Type B pancreatic cell (in vitro differentiated cells): ENCODE measurements at regions not wholly inside any gene's neighbourhood (a gene's known extent, or its start where the extent isn't known, plus 50 kb on each side); places are given as distances from the start of the nearest gene placed in this dataset.

Source experiments
- DNase-seq: peaks from one replicate; pipeline ENCODE4 v3.0.0; 2021; ENCODE audit warnings: mixed read lengths; ENCODE audit not compliant: unreplicated experiment; ENCODE audit errors: extremely low spot score
- H3K27ac Mint-ChIP-seq: 2 replicates; pipeline ENCODE4 v1.8.0; 2021; ENCODE audit warnings: mild to moderate bottlenecking, mixed read lengths
- H3K27me3 Mint-ChIP-seq: 2 replicates; pipeline ENCODE4 v1.8.0; 2021; ENCODE audit warnings: mixed read lengths
- H3K36me3 Mint-ChIP-seq: 2 replicates; pipeline ENCODE4 v1.8.0; 2021; ENCODE audit warnings: mixed read lengths
- H3K4me1 Mint-ChIP-seq: one replicate; pipeline ENCODE4 v1.8.0; 2021; ENCODE audit warnings: mixed read lengths; ENCODE audit not compliant: unreplicated experiment
- H3K4me3 Mint-ChIP-seq: 2 replicates; pipeline ENCODE4 v1.8.0; 2021; ENCODE audit warnings: mild to moderate bottlenecking, mixed read lengths
- H3K9me3 Mint-ChIP-seq: 2 replicates; pipeline ENCODE4 v1.8.0; 2021; ENCODE audit warnings: mixed read lengths
- TF ChIP-seq, protein P1 (sequence below): fragments of 200-600 bp; sonication (generic); conservative IDR thresholded peaks from 2 replicates; pipeline ENCODE4 v1.5.0; 2021; ENCODE audit warnings: antibody characterized with exemption, mild to moderate bottlenecking

DNA sequence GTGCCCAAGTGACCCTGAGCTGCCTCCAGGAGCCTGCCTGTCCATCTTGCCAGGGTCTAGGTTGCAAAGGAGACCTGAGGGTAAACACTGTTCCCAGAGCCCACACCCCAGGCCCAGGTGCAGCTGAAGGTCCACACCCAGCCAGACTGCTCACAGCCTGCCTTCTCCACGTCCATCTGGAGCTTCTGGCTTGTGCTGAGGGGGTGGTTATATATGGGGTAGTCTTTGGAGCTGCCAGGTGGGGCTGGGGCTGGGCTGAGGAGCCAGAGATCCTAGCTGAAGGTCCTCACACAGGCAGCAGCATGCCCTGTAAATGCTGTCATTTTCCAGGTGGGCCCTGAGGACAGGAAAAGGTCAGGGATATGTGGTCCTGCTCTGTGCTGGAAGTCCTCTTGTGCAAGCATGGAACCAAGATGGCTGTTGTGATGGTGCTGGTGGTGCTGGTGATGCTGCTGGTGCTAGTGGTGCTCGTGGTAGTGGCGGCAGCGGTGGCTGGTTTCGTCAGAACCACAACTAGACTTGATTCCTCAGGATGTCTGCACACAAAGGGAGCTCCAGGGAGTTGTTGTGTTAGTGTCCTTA lies 182.7 kb downstream of the MATN1 start:
- Mint-ChIP-seq H3K36me3 (no peaks in the 10 kb centered on the region), H3K27ac (no peak overlapping the region), H3K27me3 (peaks cover 11% of the 10 kb centered on the region), H3K4me1 (peaks cover 14% of the 10 kb centered on the region), H3K9me3 (no peaks in the 10 kb centered on the region), H3K4me3 (no peak overlapping the region)
- TF ChIP-seq, protein P1, sequence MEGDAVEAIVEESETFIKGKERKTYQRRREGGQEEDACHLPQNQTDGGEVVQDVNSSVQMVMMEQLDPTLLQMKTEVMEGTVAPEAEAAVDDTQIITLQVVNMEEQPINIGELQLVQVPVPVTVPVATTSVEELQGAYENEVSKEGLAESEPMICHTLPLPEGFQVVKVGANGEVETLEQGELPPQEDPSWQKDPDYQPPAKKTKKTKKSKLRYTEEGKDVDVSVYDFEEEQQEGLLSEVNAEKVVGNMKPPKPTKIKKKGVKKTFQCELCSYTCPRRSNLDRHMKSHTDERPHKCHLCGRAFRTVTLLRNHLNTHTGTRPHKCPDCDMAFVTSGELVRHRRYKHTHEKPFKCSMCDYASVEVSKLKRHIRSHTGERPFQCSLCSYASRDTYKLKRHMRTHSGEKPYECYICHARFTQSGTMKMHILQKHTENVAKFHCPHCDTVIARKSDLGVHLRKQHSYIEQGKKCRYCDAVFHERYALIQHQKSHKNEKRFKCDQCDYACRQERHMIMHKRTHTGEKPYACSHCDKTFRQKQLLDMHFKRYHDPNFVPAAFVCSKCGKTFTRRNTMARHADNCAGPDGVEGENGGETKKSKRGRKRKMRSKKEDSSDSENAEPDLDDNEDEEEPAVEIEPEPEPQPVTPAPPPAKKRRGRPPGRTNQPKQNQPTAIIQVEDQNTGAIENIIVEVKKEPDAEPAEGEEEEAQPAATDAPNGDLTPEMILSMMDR = no peak
- no peak for DNase-seq

DNA sequence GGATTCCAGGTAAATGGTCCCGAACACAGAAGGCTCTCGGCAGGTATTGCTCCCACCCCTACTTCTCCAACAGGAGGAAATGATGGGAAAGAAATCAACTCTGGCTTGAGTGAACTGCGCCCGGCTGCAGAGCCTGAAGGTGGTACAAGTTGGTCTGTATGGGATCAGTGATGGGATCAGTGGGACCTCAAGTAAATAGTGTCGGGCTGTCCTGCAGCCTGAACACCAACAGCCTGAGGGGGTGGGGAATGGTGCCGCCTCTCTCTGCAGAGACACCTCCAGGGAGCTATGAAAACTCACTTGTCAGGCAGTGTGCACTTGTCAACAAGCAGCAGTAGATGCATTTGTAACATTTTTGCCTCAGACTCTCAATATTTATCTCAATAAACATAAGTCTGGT lies 183.5 kb downstream of the MATN1 start:
- no peak for DNase-seq
- Mint-ChIP-seq H3K27me3 (peaks cover 14% of the 10 kb centered on the region), H3K4me3 (no peak overlapping the region), H3K27ac (no peak overlapping the region), H3K36me3 (no peaks in the 10 kb centered on the region), H3K9me3 (no peaks in the 10 kb centered on the region), H3K4me1 (peaks cover 6% of the 10 kb centered on the region)
- TF ChIP-seq, protein P1 = no peak

DNA sequence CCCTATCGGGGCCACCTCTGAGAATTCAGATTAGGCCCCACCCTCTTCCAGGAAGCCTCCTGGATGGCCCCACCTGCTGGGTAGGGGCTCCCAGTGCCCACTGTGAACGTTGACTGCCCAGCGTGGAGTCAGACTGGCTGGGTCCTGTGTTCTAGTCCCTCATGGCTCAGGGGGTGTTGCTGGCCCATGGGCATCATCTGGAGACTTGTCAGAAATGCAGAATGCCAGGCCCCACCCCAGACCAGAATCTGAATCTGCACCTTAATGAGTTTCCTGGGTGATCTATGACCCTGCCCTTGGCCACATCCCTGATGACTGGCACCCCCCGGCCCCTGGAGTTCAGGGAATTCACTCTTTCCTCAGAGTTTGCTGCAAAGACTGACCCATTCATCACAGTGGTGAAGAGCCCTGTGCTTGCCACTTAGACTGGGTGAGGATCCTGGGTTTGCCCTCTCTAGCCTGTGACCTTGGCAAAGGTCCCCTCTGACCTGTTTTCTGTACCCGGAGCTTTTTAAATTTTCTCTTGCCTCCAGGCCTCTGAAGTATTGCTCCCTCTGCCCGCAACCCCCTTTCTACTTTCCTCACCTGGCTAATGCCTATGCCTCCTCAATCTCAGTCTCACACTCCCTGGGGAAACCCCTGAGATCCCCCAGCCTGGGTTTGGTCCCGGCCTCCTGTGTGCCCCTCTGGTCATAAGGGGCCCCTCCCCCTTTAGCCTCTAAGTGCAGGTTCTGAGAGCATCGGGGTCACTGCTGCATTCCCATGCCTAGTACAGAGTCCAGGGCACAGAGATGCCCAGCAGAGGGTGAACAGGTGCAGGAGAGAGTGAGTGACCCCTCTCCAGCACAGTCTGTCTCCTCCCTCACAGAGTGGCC lies 184.2 kb downstream of the MATN1 start:
- H3K4me3 Mint-ChIP-seq = no peak overlapping the region
- DNase-seq = no peak
- H3K36me3 Mint-ChIP-seq = no peaks in the 10 kb centered on the region
- H3K27me3 Mint-ChIP-seq = peaks cover 14% of the 10 kb centered on the region
- no peak overlapping the region for H3K27ac Mint-ChIP-seq
- TF ChIP-seq, protein P1 = no peak
- H3K4me1 Mint-ChIP-seq = no peaks in the 10 kb centered on the region
- H3K9me3 Mint-ChIP-seq = no peaks in the 10 kb centered on the region

DNA sequence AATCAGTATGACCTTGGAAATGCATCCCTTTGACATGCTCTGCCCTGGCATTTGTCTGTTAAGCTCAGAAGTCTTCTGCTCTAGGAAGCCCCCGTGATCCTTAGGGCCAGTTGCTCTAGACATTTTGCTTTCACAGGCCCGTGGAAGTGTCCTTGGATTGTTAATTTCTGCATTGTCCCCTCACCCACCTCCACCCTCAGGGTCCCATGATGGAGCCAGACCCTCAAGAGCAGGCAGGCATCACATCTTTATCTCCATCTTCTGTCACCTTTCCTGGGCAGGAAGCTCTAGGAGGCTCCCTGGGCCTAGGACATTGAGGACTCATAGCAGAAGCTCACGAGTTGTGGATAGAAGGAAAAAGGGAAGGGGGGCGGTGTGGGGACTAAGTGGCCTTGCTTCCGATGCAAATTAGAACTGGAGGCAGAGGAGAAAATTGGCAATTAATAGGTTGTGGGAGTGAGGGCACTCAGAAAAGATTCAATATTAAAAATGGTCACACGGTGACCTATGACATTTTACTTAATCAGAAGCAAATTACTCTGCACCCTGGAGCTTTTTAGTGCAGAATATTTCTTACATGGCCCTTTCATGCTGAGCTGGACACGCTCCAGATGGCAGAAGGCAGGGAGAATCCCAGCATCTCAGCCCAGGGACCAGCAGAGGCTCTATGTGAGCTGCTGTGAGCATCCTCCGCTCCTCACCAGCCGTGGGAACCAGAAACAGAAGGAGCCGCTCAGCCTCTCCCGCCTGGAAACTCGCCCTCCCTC lies 185.0 kb downstream of the MATN1 start:
- no peak overlapping the region for H3K27ac Mint-ChIP-seq

DNA sequence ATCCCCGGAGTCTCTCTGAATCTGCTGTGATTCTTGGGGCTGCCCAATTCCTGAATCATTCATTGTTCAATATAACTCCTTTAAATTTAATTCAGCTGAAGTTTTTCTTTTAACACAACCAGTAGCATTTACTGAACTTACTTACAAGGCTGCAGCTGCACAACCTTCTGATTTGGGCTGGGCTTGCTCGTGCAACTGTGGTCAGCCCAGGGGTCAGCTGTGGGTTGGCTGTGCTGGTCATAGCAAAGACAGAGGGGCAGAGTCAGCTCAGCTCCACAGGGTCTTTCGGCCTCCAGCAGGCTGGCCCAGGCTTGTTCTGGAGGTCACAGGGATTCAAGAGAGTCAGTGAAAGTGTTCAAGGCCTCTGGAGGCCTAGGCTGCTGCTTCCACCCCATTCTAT lies 186.1 kb downstream of the MATN1 start:
- Mint-ChIP-seq H3K4me3 (no peak overlapping the region), H3K27ac (no peak overlapping the region), H3K9me3 (no peaks in the 10 kb centered on the region), H3K27me3 (peaks cover 14% of the 10 kb centered on the region), H3K4me1 (no peaks in the 10 kb centered on the region), H3K36me3 (no peaks in the 10 kb centered on the region)
- no peak for DNase-seq
- TF ChIP-seq, protein P1 = no peak

More for the DNA sequence above, 185.0 kb downstream of the MATN1 start:
- Mint-ChIP-seq H3K4me3 (no peak overlapping the region), H3K36me3 (no peaks in the 10 kb centered on the region), H3K9me3 (no peaks in the 10 kb centered on the region), H3K27me3 (peaks cover 14% of the 10 kb centered on the region), H3K4me1 (no peaks in the 10 kb centered on the region)
- TF ChIP-seq, protein P1 = no peak
- DNase-seq = no peak
